ENCODE measurements at regions not wholly inside any gene's neighbourhood (a gene's known extent, or its start where the extent isn't known, plus 50 kb on each side); places are given as distances from the start of the nearest gene placed in this dataset.
"Not testable (repeated sequence)": the region's sequence is repeated elsewhere in the genome, so short reads cannot be mapped to it uniquely, and the experiment has no call there.

DNA sequence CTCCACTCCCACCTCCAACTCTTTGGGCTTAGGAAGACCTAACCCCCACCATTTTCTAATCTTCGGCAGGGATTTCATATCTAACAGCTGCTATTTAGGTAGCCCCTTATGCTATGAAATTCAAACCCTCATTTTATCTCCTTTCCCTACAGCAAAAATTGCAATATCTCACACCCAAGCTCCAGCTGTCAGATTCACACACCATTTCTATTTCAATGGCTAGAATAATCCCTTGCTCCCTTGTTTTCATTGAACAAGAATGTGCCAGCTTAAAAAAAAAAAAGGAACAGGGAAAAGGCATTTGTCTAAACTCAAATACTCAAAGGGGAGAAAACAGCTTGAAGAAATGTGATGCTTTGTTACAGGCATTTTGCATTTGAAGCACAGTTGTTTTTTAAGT is 850.6 kb upstream of the ACVR2A start:
- DNase-seq = no peak

DNA sequence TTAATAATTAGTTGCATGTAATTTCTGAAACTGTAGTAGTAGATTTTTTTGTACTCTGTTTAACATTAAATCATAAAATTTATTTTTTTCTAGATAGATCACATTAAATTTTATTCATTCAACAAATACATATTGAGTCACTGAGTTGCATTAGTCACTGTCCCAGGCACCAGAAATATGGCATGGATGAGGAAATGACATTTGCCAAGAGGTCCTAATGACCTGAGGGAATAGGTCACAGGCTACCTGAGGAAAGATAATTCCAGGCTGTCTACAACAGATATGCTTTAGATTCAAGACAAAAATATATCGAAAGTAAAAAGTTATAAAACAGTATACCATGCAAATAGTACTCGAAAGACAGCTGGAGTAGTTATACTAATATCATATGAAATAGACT is 852.4 kb upstream of the ACVR2A start:
- DNase-seq = no peak

DNA sequence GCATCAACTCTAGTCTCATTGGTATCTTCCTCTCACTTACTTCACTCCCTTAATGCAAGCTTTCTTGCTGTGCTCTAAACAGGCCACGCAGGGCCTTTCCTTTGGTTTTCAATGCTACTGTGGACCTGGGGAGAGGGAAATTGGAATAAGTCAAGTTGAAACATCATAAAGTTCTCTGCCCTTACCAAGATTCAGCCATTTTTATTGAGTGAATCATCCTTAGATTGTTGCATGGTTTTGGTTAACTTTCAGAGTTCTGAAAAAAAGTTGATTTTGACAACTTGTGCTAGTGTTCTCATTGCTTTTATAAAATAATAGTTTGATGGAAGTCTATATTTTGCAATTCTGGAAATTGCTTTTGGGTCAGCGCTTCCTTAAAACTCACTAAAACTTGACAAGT is 852.8 kb upstream of the ACVR2A start:
- no peak for DNase-seq

DNA sequence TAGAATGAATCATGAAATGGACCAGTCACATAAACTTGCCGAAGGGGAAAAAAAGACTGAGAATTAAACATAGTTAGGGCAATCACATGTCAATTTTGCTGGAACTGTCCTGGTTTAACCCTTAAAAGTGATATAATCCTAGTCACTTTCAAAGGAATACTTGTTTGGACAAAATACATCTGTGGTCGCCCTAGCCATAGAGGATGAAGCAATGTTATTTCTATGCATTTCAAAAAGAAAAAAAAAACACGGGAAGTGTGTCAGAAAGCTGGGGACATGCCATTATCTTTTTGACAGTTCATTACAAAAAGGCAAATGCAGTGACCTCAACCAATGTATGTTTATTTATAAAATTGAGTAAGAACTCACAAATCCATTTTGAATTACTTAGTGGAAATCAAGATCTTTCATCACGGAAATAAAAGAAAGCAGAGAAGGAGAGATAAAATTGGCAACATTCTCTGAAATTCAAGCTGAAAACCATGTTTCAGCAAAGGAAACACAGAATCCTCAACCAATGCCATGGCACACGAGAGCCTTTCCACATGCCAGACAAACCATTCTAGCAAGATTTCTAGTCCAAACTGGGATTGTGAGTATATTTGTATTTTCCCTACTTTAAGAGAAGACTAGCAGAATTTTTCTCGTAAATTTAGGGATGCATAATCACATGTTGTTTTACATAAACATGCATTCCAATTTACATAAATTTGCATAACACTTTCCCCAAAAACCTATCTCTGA is 854.3 kb upstream of the ACVR2A start:
- no peak for DNase-seq

DNA sequence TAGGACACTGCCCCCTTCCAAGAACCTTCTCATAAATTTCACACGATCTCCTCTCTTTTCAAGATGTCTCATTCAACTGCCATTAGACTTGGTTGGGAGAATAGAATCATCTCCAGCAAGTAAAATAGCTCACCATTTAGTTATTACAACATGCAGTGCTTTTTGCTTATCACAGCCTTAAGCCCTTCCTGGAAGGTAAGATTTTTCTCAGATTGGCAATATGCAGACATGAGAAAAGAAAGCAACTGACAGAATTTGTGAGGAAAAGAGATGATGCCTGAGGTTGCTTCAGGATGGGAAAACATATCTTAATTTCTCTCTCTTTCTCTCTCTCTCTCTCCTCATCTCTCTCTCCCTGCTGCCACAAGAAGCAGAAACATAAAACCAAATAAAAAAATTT is 855.1 kb upstream of the ACVR2A start:
- DNase-seq = no peak

DNA sequence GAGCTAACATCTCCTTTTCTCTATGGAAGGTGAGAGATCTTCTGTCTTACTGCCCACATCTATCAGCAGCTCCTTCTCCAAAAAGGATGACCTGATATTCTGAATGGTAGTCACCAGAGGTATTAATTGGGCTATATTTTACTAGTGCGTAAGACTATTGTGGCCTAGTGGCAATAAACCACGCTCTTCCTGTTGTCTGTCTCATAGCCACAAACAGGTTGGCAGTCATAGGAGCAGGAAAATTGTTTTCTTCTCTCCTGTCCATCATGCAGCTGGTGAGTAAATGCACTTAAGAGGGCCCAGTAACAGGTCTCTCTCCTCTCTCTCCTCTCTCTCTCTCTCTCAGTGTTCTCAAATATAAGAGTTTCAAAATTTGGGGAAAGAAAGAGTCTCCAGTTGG is 856.8 kb upstream of the ACVR2A start:
- no peak for DNase-seq

DNA sequence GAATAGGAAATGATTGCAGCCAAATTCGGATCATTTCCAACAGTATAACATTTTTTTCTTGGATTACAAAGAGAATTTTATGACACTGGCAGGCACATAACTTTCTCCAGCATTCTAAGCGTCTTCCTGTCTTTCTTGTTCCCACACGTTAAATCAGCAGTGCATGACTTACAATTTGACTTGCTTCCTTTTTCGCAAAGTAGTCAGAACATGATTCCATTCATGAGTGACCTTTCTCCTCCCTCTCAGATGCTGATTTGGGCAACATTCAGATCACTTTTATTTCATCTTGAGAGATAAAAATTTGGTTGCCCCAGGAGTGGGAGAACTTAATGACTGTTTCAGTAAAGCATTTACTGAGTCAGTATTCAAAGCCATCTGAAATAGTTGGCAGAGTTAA is 858.7 kb upstream of the ACVR2A start:
- DNase-seq = no peak

DNA sequence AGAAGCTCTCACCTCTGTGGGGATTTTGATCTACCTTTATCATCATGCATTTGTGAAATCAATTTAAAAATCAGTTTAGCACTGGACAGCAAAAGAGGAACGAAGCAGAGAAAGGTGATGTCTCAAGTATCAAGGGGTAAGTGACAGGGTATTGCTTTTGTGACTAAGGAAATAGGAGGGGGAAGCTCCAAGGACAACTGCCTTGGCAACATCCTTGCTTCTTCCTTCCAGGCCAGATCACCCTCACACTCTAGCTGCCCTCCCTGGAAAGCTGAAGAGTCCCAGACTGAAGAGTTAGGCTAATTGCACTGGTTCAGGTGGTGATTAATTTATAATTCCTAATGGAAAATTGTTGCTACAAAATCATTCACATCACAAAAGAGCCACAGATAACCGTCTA is 859.1 kb upstream of the ACVR2A start:
- no peak for DNase-seq

DNA sequence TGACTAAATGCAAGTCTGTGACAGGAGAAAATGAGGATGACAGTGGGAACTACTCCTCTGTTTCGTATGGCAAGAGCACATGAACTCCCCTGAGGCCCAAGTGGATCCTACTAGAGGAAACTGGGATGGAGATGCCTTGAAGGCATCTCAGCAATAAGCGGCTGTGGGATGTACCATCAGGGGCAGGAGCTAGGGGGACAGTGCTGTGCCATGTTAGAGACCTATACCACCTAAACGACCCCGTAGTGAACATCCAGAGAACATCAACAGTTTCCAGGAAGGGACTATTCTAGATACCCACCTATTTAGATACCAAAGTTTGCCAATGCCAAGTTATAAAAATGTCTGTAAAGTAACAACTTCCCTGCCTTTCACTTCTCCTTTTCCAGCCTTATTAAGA is 860.8 kb upstream of the ACVR2A start:
- no peak for DNase-seq

DNA sequence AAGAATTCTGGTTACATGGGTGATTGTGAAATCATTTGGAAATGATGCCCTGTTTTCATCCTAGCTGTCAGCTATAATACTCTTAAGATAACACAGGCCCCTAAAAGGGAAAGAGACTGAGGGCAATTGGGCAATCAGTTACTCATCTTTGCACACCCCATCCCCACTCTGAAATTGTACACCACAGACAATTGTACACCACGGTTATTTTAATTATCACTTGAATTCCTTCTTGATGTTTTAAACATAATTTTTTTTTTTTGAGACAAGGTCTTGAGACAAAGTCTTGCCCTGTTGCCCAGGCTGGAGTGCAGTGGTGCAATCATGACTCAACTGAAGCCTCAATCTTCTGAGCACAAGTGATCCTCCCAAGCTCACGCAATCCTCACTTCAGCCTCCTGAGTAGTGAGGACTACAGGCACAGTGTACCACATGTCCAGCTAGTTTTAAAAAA is 862.4 kb upstream of the ACVR2A start:
- DNase-seq = no peak

DNA sequence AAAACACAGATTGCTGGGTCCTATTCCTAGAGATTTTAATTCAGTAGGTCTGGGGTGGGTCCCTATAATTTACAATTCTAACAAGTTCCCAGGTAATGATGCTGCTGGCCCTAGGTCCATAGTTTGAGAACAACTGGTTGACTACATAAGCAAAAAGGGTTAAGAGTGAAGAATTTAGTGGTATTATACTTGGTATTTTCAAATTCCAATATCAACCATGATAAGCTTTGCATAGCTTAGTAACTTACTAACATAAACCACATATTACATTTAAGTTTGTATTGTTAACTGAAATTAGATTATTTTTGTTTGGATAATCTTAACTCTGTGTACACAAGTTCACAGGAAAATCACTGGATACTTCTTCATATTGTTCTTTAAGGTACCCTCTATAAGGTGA is 862.9 kb upstream of the ACVR2A start:
- DNase-seq = no peak

DNA sequence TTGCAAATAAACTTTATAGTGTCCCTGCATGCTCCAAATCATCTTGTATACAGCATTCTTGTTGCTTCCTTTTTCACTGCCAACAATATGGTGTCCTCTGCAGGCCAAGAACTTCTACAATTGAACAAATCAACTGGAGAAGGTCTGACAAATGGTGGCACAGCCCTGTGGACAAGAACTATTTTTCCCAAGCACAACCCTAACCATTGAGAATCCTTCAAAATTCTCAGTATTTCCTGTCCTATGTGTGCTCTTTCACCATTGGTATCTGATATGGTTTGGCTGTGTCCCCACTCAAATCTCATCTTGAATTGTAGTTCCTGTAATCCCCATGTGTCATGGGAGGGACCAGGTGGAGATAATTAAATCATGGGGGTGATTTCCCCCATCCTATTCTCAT is 865.1 kb upstream of the ACVR2A start:
- DNase-seq = no peak

DNA sequence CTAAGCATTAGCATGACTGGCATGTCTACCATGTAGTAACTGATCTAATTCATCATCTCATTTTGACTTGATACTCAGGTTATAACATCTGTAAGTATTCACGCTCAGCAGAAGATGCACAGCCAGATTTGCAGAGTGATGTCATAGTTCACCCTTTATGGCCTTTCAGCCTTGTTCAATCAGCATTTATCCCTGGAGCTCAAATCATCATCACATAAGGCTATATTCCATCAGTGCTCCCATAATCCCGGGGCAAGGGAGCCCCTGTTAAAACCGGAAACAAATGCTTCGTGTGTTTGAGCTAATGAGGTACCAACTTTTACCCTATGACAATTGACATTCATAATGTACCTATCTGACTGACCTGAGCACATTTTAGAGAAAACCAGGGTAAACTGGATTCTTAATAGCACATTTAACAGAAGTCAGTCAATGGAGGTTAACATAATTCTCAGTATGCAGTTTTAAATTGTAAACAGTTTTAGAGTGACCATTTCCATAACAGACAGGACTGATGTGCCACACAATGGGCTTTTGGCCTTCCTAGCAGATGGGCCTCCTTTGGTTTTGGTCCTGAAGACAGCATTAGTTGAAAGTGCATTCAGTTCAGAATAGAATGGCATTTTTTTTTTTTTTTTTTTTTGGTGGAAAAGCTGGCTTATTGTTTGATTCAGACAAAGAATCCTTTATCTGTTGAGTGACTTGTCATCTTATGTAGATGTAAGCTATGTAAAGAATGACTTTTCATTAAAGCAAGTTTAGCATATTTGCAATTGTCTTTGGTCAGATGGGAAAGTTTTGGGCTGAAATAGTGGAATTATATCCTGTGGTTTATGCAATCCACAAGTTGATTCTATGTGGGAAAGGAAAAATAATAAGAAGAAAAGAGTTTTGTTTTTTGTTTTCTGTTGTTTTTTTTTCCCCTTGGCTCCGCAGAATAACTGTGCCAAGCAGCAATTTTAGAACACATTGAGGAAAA is 866.0 kb upstream of the ACVR2A start:
- DNase-seq = no peak

DNA sequence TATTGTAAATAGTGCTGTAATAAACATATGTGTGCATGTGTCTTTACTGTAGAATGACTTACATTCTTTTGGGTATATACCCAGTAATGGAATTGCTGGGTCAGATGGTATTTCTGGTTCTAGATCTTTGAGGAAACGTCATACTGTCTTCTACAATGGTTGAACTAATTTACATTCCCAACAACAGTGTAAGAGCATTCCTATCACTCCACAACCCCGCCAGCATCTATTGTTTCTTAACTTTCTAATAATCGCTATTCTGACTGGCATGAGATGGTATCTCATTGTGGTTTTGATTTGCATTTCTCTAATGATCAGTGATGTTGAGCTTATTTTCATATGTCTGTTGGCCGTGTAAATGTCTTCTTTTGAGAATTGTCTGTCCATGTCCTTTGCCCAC is 873.8 kb upstream of the ACVR2A start:
- DNase-seq = not testable (repeated sequence)

DNA sequence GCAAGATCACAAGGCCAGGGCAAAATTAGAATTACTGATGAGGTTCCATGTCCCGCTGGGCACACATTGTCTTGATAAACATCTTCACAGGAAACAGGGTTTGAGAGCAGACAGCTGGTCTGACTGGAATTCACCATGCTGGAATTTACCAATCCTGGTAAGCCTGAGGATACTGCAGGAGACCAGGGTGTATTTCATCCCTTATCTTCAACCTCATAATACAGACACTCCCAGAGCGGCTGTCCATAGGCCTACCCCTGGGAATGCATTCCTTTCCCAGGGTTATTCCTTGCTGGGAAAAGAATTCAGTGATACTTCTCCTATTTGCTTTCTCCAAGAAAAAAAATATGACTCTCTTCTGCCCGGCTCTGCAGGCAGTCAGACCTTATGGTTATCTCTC is 875.1 kb upstream of the ACVR2A start:
- not testable (repeated sequence) for DNase-seq

DNA sequence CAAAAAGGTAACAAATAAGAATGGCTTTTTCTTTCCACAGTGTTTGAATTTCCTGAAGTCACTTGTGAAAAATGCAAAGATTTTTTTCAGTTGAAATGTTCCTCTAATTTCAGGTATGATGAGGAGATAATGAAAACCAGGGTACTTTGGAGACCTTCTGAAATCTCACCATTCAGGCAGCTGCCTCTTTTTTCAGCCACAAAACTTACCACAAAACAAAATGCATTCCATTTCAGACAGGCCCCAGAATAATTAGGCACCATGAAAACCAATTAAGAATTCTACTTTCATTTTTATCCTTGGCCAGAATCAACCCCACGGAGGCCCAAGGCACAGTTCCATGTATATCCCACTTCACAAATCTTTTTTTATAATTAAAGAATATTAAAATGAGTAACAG is 880.3 kb upstream of the ACVR2A start:
- no peak for DNase-seq

DNA sequence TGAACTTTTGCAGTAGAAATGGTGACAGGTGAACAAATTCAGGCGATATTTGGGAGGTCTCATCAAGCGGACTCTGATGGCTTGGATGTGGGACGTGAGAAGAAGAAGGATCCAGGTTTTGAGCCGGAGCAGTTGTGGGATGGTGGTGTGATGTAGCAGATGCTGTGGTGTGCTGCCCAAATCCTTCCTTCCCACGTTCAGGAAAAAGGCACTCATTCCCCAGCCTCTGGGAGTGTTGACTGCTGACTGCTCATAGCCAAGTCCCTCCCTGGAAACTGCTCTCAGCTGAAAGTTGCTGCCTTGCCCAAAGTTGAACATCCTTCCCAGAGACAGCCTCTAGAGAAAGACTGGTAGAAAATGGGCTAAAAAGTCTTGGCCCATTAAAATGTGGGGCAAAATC is 890.3 kb upstream of the ACVR2A start:
- DNase-seq = no peak

DNA sequence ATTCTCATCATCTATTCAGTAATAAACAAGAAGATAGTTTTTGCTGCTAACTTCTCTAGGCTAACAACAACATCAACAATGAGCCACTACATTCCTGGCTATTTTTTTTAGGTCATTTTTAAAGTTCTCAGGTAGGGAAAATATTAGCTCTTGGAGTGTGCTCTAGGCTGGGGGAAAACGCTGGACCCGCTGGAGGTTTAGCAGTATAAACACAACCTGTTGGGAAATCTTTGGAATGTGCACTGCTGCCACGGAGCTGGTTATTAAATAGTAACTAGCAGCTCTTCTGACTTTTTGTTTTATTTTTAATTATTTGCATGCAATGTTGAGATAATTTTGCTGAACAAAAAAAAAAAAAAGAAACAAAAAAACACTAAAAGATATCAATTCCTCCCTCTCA is 892.1 kb upstream of the ACVR2A start:
- DNase-seq = no peak

DNA sequence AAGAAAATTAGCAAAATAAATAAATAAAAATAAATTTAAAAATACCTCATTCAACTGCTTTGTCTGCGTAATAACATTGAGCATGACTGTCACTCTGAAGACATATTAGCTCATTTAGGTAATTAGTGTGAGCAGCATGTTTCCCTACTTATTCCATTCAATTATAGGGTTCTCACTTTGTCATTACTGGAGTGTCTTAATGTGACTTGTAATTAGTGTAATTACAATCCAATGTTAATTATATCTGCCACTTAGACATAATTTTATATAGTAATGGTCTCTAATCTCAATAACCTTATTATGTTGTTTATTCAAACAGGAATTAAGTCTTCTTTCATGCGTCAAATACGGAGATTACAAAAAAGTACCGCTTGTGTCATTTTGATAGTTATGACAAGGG is 893.9 kb upstream of the ACVR2A start:
- no peak for DNase-seq

DNA sequence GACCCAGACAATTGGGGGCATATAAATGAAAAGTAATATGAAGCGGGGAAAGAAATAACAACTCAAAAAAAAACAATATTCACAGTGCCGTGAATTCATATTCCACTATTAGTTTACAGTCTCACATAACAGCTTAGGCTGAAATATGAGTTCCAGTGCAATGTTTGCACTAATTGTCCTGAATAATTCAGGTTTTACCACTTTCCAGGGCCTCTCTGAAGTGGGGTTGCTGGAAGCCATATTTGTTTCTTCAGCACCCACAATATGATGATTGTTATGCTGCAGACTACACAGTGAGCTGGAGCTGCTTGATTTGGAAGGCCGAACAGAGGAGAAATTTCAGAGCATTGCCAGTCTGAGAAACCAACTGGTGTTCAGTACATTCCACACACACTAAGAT is 894.5 kb upstream of the ACVR2A start:
- no peak for DNase-seq

DNA sequence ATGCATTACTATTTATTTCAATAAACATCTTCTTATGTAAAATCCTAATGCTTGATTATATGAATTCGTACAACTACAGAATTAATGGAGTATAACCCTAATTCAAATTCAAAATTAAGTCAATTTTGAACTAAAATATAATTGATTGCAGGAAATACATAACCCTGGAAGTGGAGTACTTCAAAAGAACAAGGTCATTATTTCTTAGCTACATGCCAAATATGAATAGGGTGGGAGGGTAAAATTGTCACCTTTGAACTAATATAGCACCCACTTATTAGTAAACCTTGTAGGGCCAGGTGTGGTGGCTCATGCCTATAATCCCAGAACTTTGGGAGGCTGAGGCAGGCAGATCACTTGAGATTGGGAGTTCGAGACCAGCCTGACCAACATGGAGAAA is 895.4 kb upstream of the ACVR2A start:
- DNase-seq = no peak

DNA sequence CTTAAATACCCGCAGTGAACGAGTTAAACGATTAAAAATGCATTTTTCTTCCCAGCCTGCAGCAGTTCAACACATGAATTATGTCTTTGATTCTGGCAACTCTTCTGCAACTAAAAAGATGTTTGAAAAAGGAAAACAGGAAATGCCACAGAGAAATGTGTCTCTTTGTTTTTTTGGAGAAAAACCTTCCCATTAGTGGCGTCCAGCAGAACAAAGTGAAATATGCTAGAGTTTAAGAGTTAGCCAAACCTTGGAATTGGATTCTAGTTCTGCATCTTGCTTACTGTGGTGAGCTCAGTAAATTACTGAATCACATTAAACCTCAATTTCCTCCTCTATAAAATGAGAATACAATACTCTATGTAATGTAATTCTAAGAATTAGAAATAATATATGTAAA is 900.2 kb upstream of the ACVR2A start:
- no peak for DNase-seq

DNA sequence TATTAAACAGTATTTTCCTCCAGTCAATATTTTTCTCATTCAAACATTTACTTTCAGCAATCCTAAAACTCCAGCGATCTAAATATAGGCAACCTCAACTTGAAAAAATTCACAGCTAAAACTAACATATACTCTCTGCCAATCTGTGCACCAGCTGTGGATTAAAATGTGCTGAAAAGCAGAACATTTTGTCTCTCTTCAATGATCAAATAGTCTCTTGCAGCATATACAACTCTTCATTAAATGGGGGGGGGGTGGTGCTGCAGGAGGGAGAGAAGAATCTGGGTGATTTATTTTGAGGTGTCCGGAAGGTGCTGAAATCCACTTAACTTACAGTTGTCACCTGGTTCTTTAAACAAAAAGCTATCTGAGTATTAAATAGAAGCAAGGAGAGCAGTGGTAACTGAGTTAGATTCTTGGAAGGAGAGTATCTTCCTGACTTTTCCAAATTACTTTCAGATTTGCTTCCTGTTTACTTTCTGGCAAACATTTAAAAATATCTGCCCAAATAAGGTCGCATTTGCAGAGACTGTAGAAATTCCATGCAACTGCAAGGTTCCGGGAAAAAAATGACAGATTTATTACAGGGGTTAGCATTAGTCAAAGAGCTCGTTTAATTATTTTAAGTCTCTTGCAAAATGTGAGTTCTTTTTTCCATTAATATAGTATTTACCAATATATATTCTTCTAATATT is 904.7 kb upstream of the ACVR2A start:
- DNase-seq = no peak

DNA sequence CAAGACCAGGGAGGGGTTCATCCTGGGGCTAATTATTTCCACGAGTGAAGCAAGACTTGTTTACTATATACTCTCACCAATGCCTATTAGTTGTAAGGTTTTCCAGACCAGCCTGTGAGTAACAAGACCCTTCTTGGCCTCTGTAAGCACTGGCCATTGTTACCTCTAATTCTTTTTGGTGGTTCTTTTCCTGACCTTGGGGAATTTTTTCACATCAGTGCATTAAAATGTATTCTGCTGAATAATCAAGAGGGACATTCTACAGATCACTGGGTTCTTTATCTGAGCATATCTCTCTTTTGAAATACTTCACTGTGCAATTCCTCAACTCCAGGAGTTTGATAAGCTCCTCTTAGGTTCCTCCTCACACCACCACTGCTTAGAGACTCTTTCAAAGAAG is 909.9 kb upstream of the ACVR2A start:
- DNase-seq = no peak

Data from inflammatory macrophage treated with lipopolysaccharide for 4 hours (primary cell).